Neural progenitor cell (in vitro differentiated cells): ENCODE measurements at regions not wholly inside any gene's neighbourhood (a gene's known extent, or its start where the extent isn't known, plus 50 kb on each side); places are given as distances from the start of the nearest gene placed in this dataset.
"Not testable (repeated sequence)": the region's sequence is repeated elsewhere in the genome, so short reads cannot be mapped to it uniquely, and the experiment has no call there.

ENCODE experiments used
- DNase-seq: peaks from one replicate; pipeline ENCODE4 v3.0.0-alpha.2; 2016; ENCODE audit warnings: low spot score
- H2AFZ ChIP-seq: fragments of 200-600 bp; sonication (generic); replicated peaks from 2 replicates; pipeline ENCODE4 v1.6.1; 2016; ENCODE audit warnings: antibody characterized with exemption
- H3F3A ChIP-seq: fragments of 200-600 bp; sonication (generic); 2 replicates; pipeline ENCODE4 v1.6.1; 2016; ENCODE audit warnings: antibody characterized with exemption, low read depth
- H3K27ac ChIP-seq: fragments of 200-600 bp; sonication (generic); 2 replicates; pipeline ENCODE4 v1.5.1; 2016; ENCODE audit warnings: mild to moderate bottlenecking
- H3K27me3 ChIP-seq: fragments of 200-600 bp; sonication (generic); 2 replicates; pipeline ENCODE4 v1.6.1; 2016; ENCODE audit warnings: mild to moderate bottlenecking, moderate library complexity
- H3K36me3 ChIP-seq: fragments of 200-600 bp; sonication (generic); 2 replicates; pipeline ENCODE4 v1.5.1; 2016
- H3K4me1 ChIP-seq: fragments of 200-600 bp; sonication (generic); 2 replicates; pipeline ENCODE4 v1.6.1; 2016; ENCODE audit warnings: mixed run types
- H3K4me2 ChIP-seq: fragments of 200-600 bp; sonication (generic); 2 replicates; pipeline ENCODE4 v1.6.1; 2016
- H3K4me3 ChIP-seq: fragments of 200-600 bp; sonication (generic); 2 replicates; pipeline ENCODE4 v1.5.1; 2016
- H3K79me2 ChIP-seq: fragments of 200-600 bp; sonication (generic); 2 replicates; pipeline ENCODE4 v1.6.1; 2016; ENCODE audit warnings: low read depth
- H3K9ac ChIP-seq: fragments of 200-600 bp; sonication (generic); 2 replicates; pipeline ENCODE4 v1.6.1; 2016
- H3K9me3 ChIP-seq: fragments of 200-600 bp; sonication (generic); 2 replicates; pipeline ENCODE4 v1.5.1; 2016; ENCODE audit warnings: low read depth
- H4K20me1 ChIP-seq: fragments of 200-600 bp; sonication (generic); 2 replicates; pipeline ENCODE4 v1.6.1; 2016; ENCODE audit warnings: low read depth
- H3K27ac Mint-ChIP-seq: 3 replicates; pipeline ENCODE4 v1.8.0; 2021; ENCODE audit warnings: mixed read lengths
- H3K27me3 Mint-ChIP-seq: 2 replicates; pipeline ENCODE4 v1.8.0; 2022; ENCODE audit warnings: low read depth, mild to moderate bottlenecking, inconsistent platforms, moderate library complexity, mixed read lengths; ENCODE audit not compliant: insufficient read depth
- H3K36me3 Mint-ChIP-seq: 3 replicates; pipeline ENCODE4 v1.8.0; 2021; ENCODE audit warnings: mixed read lengths
- H3K4me1 Mint-ChIP-seq: 3 replicates; pipeline ENCODE4 v1.8.0; 2021; ENCODE audit warnings: mixed read lengths
- H3K4me3 Mint-ChIP-seq: 3 replicates; pipeline ENCODE4 v1.8.0; 2021; ENCODE audit warnings: mild to moderate bottlenecking, moderate library complexity, mixed read lengths
- H3K9me3 Mint-ChIP-seq: 3 replicates; pipeline ENCODE4 v1.8.0; 2020; ENCODE audit warnings: mixed read lengths

DNA sequence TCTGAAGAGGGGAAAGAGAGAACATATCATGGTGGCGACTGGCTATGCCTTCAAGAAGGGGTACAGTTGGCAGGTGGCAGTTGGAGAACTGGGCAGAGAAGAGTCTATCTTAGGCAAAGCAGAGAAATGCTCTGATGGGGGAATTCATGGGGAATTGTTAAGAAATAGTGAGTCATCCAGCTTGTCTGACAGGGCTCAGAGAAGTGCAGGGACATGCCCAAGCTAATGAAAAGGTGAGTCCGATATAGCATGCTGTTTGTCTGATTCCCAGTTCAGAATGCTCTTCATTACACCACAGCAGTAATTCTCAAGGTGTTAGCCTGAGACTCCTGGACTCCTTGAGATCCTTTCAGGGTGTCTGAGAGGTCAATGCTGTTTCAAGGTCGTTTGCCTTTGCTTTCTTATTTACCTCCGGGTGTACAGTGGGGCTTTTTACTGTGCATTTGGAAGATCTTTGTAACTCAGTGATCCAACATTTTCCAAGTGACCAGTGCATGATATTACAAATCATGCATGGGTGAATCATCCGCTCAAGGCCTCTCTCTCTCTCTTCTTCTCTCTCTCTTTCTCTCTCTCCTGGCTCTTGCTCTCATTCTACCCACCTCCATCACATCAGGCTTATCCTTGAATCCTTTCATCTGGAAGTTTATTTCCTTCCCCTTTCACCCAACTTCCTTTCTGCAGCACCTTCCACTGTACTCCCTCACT is 51.5 kb upstream of the PAX8 start:
- H3K9ac ChIP-seq, H3K27me3 Mint-ChIP-seq, H3K9me3 ChIP-seq, H3K9me3 Mint-ChIP-seq, H3K4me3 ChIP-seq, H3K27ac ChIP-seq, H3K79me2 ChIP-seq, H3K4me1 ChIP-seq, H3K27ac Mint-ChIP-seq, H3K27me3 ChIP-seq, H3K4me2 ChIP-seq, H3K4me1 Mint-ChIP-seq, H3K36me3 Mint-ChIP-seq, H2AFZ ChIP-seq, H4K20me1 ChIP-seq, DNase-seq, H3F3A ChIP-seq, H3K36me3 ChIP-seq: not testable (repeated sequence)
- H3K4me3 Mint-ChIP-seq, result peak overlapping the region; percentile 11

- not testable (repeated sequence) for H3K79me2 ChIP-seq, H3K9me3 Mint-ChIP-seq, H3K4me3 Mint-ChIP-seq, H3K4me2 ChIP-seq, H3K27ac ChIP-seq, DNase-seq, H3K27ac Mint-ChIP-seq, H3K27me3 ChIP-seq, H2AFZ ChIP-seq, H3K4me3 ChIP-seq, H3F3A ChIP-seq, H4K20me1 ChIP-seq, H3K36me3 Mint-ChIP-seq, H3K4me1 ChIP-seq, H3K36me3 ChIP-seq, H3K9ac ChIP-seq, H3K27me3 Mint-ChIP-seq, H3K9me3 ChIP-seq
- peaks cover 15% of the 10 kb centered on the region for H3K4me1 Mint-ChIP-seq
These were observed 50.3 kb upstream of the PAX8 start for GRCh38 chr2:113328973-113329372.

DNA sequence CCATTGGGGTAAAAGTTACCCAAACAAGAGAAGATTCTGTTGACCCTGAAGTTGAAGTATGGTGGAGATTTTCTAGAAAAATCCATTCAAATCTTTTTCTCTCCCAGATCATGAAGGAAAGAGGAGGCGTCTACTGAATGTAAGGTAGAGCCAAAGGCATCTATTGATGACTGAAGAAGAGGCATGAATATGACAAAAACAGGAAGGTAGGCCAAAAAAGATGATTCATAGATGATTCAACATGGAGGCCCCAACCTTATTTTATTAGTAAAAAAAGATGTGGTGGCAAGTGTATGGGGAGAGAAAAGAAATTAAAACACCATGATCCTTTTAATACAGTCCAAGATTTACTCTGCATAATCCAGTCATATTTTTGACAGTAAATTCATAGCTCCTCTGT is 49.9 kb upstream of the PAX8 start:
- DNase-seq, H3K4me2 ChIP-seq, H3K4me1 ChIP-seq, H3K27ac ChIP-seq, H3K9me3 Mint-ChIP-seq, H3K4me3 Mint-ChIP-seq, H3K79me2 ChIP-seq, H3K27ac Mint-ChIP-seq, H3K27me3 ChIP-seq, H3K27me3 Mint-ChIP-seq, H3K9ac ChIP-seq, H3K36me3 ChIP-seq, H3K4me3 ChIP-seq, H3F3A ChIP-seq, H2AFZ ChIP-seq, H3K36me3 Mint-ChIP-seq, H4K20me1 ChIP-seq, H3K9me3 ChIP-seq: not testable (repeated sequence)
- peaks cover 15% of the 10 kb centered on the region for H3K4me1 Mint-ChIP-seq
